ENCODE measurements at regions not wholly inside any gene's neighbourhood (a gene's known extent, or its start where the extent isn't known, plus 50 kb on each side); places are given as distances from the start of the nearest gene placed in this dataset.

DNA sequence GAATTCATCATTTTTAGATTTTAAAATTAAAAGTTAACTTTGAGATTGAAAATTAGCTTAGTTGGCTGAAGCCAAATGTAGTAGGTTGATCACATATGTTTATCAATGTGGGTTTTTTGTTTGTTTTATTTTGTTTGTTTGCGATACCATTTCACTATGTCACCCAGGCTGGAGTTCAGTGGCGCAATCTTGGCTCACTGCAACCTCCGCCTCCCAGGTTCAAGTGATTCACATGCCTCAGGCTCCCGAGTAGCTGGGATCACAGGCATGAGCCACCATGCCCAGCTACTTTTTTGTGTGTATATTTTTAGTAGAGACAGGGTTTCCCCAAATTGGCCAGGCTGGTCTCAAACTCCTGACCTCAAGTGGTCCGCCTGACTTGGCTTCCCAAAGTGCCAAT lies 665.7 kb upstream of the SLC10A2 start:
- no peak for DNase-seq (ENCODE audit: low read depth, low spot score)
- no peaks in the 10 kb centered on the region for H3K9me3 ChIP-seq (ENCODE audit: control insufficient read depth in 1 of 2, insufficient read depth in 1 of 2, low read depth in 1 of 2, low read length in 2 of 2)
- ATAC-seq, result no peak
- intact Hi-C loops (cut with micrococcal nuclease), result no loop called here
- no peaks in the 10 kb centered on the region for H3K4me1 ChIP-seq (ENCODE audit: control insufficient read depth in 1 of 2, insufficient read depth in 2 of 2, low read length in 2 of 2)
- H3K36me3 ChIP-seq (ENCODE audit: control insufficient read depth in 1 of 2, insufficient read depth in 2 of 2, low read length in 2 of 2), result no peaks in the 10 kb centered on the region
- H3K79me2 ChIP-seq (ENCODE audit: insufficient read depth, low read length), result no peaks in the 10 kb centered on the region
- CTCF ChIA-PET, result no interaction called here
- H3K9ac ChIP-seq (ENCODE audit: low read length), result no peak overlapping the region
- RAD21 ChIA-PET (ENCODE audit: low non-redundant PET in 1 of 2, low total read pairs in 2 of 2, uncharacterized antibody in 2 of 2, unreplicated experiment in 2 of 2), result no interaction called here
- H3K9me2 ChIP-seq (ENCODE audit: insufficient read depth), result no peaks in the 10 kb centered on the region
- H3K4me2 ChIP-seq (ENCODE audit: low read length), result no peak overlapping the region
- POLR2A ChIA-PET, result no interaction called here
- no peaks in the 10 kb centered on the region for H4K20me1 ChIP-seq (ENCODE audit: insufficient read depth)
- H3K27ac ChIP-seq (ENCODE audit: low read depth, low read length), result no peak overlapping the region
- H3K4me3 ChIP-seq (replicated peaks in 1 of 2; ENCODE audit: low read depth in 1 of 2, low read length in 2 of 2), result no peak overlapping the region
- BruUV-seq (replicated peaks), result no TSS peak
- no peak overlapping the region for H2AFZ ChIP-seq (ENCODE audit: low read depth, low read length, poor library complexity, severe bottlenecking)
- no peaks in the 10 kb centered on the region for H3K27me3 ChIP-seq (ENCODE audit: insufficient read depth, low read length)
- TF ChIP-seq FOSL1 (IDR thresholded peaks at IDR 0.05; ENCODE audit: low read depth), result no peak
- TF ChIP-seq, protein P1, sequence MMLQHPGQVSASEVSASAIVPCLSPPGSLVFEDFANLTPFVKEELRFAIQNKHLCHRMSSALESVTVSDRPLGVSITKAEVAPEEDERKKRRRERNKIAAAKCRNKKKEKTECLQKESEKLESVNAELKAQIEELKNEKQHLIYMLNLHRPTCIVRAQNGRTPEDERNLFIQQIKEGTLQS (IDR thresholded peaks at IDR 0.05), result no peak
- no peak for TF ChIP-seq ELF1 (IDR thresholded peaks at IDR 0.05; ENCODE audit: borderline replicate concordance, low read depth)
- no peak for TF ChIP-seq ZNF274 (IDR thresholded peaks at IDR 0.05; ENCODE audit: low read depth, low read length)

GRCh38 chr13:103730407-103730806 lies 664.2 kb upstream of the SLC10A2 start:
- RAD21 ChIA-PET (ENCODE audit: low non-redundant PET in 1 of 2, low total read pairs in 2 of 2, uncharacterized antibody in 2 of 2, unreplicated experiment in 2 of 2), result no interaction called here
- no peak overlapping the region for H3K4me2 ChIP-seq (ENCODE audit: low read length)
- H3K27ac ChIP-seq (ENCODE audit: low read depth, low read length), result no peak overlapping the region
- no peaks in the 10 kb centered on the region for H3K36me3 ChIP-seq (ENCODE audit: control insufficient read depth in 1 of 2, insufficient read depth in 2 of 2, low read length in 2 of 2)
- no TSS peak for BruUV-seq (replicated peaks)
- no peaks in the 10 kb centered on the region for H3K4me1 ChIP-seq (ENCODE audit: control insufficient read depth in 1 of 2, insufficient read depth in 2 of 2, low read length in 2 of 2)
- no peak for ATAC-seq
- TF ChIP-seq JUND (IDR thresholded peaks at IDR 0.05) (no peak), EGR1 (IDR thresholded peaks at IDR 0.05; ENCODE audit: low read depth) (no peak), SRF (IDR thresholded peaks at IDR 0.05; ENCODE audit: low read depth) (no peak), SP1 (IDR thresholded peaks at IDR 0.05; ENCODE audit: low read depth) (no peak), CEBPB (IDR thresholded peaks at IDR 0.05; ENCODE audit: low read depth) (no peak), SIN3A (IDR thresholded peaks at IDR 0.05; ENCODE audit: low read depth) (no peak), FOSL1 (IDR thresholded peaks at IDR 0.05; ENCODE audit: low read depth) (no peak), RAD21 (IDR thresholded peaks at IDR 0.05; ENCODE audit: low read depth) (no peak), EZH2phosphoT487 (IDR thresholded peaks at IDR 0.05; ENCODE audit: borderline replicate concordance) (no peak), POLR2A (IDR thresholded peaks at IDR 0.05; ENCODE audit: borderline replicate concordance, extremely low read depth, insufficient read depth, insufficient read length) (no peak), EZH2 (IDR thresholded peaks at IDR 0.05) (no peak)
- TF ChIP-seq, protein P1 (IDR thresholded peaks at IDR 0.05), result no peak
- intact Hi-C loops (cut with micrococcal nuclease), result no loop called here
- no peak overlapping the region for H2AFZ ChIP-seq (ENCODE audit: low read depth, low read length, poor library complexity, severe bottlenecking)
- no peaks in the 10 kb centered on the region for H3K27me3 ChIP-seq (ENCODE audit: insufficient read depth, low read length)
- no peak for DNase-seq (ENCODE audit: low read depth, low spot score)
- CTCF ChIA-PET, result no interaction called here
- no peaks in the 10 kb centered on the region for H3K9me2 ChIP-seq (ENCODE audit: insufficient read depth)
- no peaks in the 10 kb centered on the region for H4K20me1 ChIP-seq (ENCODE audit: insufficient read depth)
- H3K4me3 ChIP-seq (replicated peaks in 1 of 2; ENCODE audit: low read depth in 1 of 2, low read length in 2 of 2), result no peak overlapping the region
- H3K9ac ChIP-seq (ENCODE audit: low read length), result no peak overlapping the region
- no peaks in the 10 kb centered on the region for H3K79me2 ChIP-seq (ENCODE audit: insufficient read depth, low read length)
- POLR2A ChIA-PET, result no interaction called here
- H3K9me3 ChIP-seq (ENCODE audit: control insufficient read depth in 1 of 2, insufficient read depth in 1 of 2, low read depth in 1 of 2, low read length in 2 of 2), result no peaks in the 10 kb centered on the region

Measured in HCT116 (cell line).